Endothelial cell of umbilical vein (primary cell): ENCODE measurements at regions not wholly inside any gene's neighbourhood (a gene's known extent, or its start where the extent isn't known, plus 50 kb on each side); places are given as distances from the start of the nearest gene placed in this dataset.

ENCODE experiments used
- BruUV-seq: library from RNA; stranded (reverse); fragments of 400-500 nt; replicated peaks from 2 replicates; lab custom pipeline; 2021; lab: Mats Ljungman, UMichigan
- CTCF ChIA-PET: fragments of 300-600, 350-600 bp; sonication (Branson Sonifier 250); formaldehyde crosslinking; loops from one replicate; lab custom pipeline; 2021; ENCODE audit warnings: antibody characterized with exemption, inconsistent platforms; lab: Charles Lee
- POLR2A ChIA-PET: fragments of 300-600, 350-600 bp; sonication (Branson Sonifier 250); formaldehyde crosslinking; loops from one replicate; lab custom pipeline; 2021; ENCODE audit warnings: antibody characterized with exemption, inconsistent platforms; lab: Charles Lee
- DNase-seq: peaks from one replicate; pipeline ENCODE4 v3.0.0-alpha.2; 2011; ENCODE audit warnings: low read depth, low spot score
- FAIRE-seq: peaks from 2 replicates; lab custom pipeline; 2011; peaks lifted over from hg19 to GRCh38; lab: Jason Lieb, UNC
- H2AFZ ChIP-seq: 2 replicates; pipeline ENCODE4 v1.6.0; 2012; ENCODE audit warnings: low read depth, low read length, control low read depth, inconsistent platforms
- H3K27ac ChIP-seq: 2 replicates; pipeline ENCODE4 v1.5.1; 2011; ENCODE audit warnings: low read depth, mild to moderate bottlenecking, control low read depth, low read length, moderate library complexity; ENCODE audit not compliant: insufficient read depth
- H3K27me3 ChIP-seq, 2 experiments: 2 replicates each; pipeline versions ENCODE4 v1.6.0 to v1.6.1; 2011; ENCODE audit warnings: low read length in 2 of 2, mixed read lengths in 1 of 2; ENCODE audit not compliant: control insufficient read depth in 2 of 2, insufficient read depth in 2 of 2
- H3K36me3 ChIP-seq, 2 experiments: 2 replicates in 1 of 2; 3 replicates in 1 of 2; pipeline ENCODE4 v1.5.1; 2011; ENCODE audit warnings: low read length in 2 of 2, mild to moderate bottlenecking in 1 of 2, moderate library complexity in 1 of 2; ENCODE audit not compliant: control insufficient read depth in 2 of 2, insufficient read depth in 2 of 2; ENCODE audit errors: extremely low read depth in 1 of 2
- H3K4me1 ChIP-seq: 3 replicates; pipeline ENCODE4 v1.5.1; 2011; ENCODE audit warnings: mild to moderate bottlenecking, low read length; ENCODE audit not compliant: control insufficient read depth, insufficient read depth; ENCODE audit errors: extremely low read depth
- H3K4me2 ChIP-seq: 2 replicates; pipeline ENCODE4 v1.6.1; 2011; ENCODE audit warnings: low read length, control low read depth, mixed read lengths; ENCODE audit not compliant: insufficient read depth
- H3K4me3 ChIP-seq, 3 experiments: fragments of 200-600 bp in 1 of 3; sonication (generic), shearing (Covaris generic) in 1 of 3; replicated peaks in 1 of 3; 2 replicates each; pipeline ENCODE4 v1.5.1; 2011 to 2016; ENCODE audit warnings: control low read depth in 3 of 3, low read length in 3 of 3, mild to moderate bottlenecking in 2 of 3, inconsistent platforms in 1 of 3, low read depth in 1 of 3, moderate library complexity in 1 of 3; ENCODE audit not compliant: insufficient read depth in 1 of 3
- H3K79me2 ChIP-seq: 2 replicates; pipeline ENCODE4 v1.6.0; 2012; ENCODE audit warnings: low read length, inconsistent platforms; ENCODE audit not compliant: control insufficient read depth, insufficient read depth
- H3K9ac ChIP-seq: replicated peaks from 2 replicates; pipeline ENCODE3; 2011; ENCODE audit warnings: low read length, control low read depth; ENCODE audit not compliant: insufficient read depth; ENCODE audit errors: extremely low read depth
- H3K9me1 ChIP-seq: replicated peaks from 3 replicates; pipeline ENCODE4 v1.6.0; 2011; ENCODE audit warnings: mild to moderate bottlenecking, low read length; ENCODE audit not compliant: control insufficient read depth, insufficient read depth; ENCODE audit errors: extremely low read depth
- H3K9me3 ChIP-seq: replicated peaks from 2 replicates; pipeline ENCODE4 v1.5.1; 2012; ENCODE audit warnings: low read length, inconsistent platforms; ENCODE audit not compliant: control insufficient read depth, insufficient read depth
- H4K20me1 ChIP-seq: replicated peaks from 2 replicates; pipeline ENCODE3; 2011; ENCODE audit warnings: mild to moderate bottlenecking, low read length; ENCODE audit not compliant: control insufficient read depth, insufficient read depth; ENCODE audit errors: extremely low read depth
- CTCF ChIP-seq, 2 donors: IDR thresholded peaks; 1 replicate in 1 of 2; 2 replicates in 1 of 2; pipeline ENCODE4 v1.5.1; 2011; ENCODE audit warnings: low read length in 2 of 2, mild to moderate bottlenecking in 2 of 2, moderate library complexity in 2 of 2, control low read depth in 1 of 2, inconsistent platforms in 1 of 2, low read depth in 1 of 2; ENCODE audit not compliant: insufficient read depth in 1 of 2; ENCODE audit errors: extremely low read depth in 1 of 2
- EZH2 ChIP-seq: IDR thresholded peaks from 2 replicates; pipeline ENCODE4 v1.6.1; 2012; ENCODE audit warnings: borderline replicate concordance, low read depth, mild to moderate bottlenecking, moderate library complexity, low read length, inconsistent platforms; ENCODE audit not compliant: severe bottlenecking
- FOS ChIP-seq: IDR thresholded peaks from 2 replicates; pipeline ENCODE4 v1.6.1; 2011; ENCODE audit warnings: mild to moderate bottlenecking, low read length, moderate library complexity, borderline replicate concordance; ENCODE audit not compliant: insufficient read depth
- GATA2 ChIP-seq: IDR thresholded peaks from 2 replicates; pipeline ENCODE4 v1.7.0; 2011; ENCODE audit warnings: low read depth, mild to moderate bottlenecking, moderate library complexity, mixed read lengths, low read length; ENCODE audit not compliant: insufficient read length, insufficient read depth
- JUN ChIP-seq: IDR thresholded peaks from 2 replicates; pipeline ENCODE4 v1.6.1; 2011; ENCODE audit warnings: borderline replicate concordance, low read depth; ENCODE audit not compliant: insufficient read length, insufficient read depth
- MYC ChIP-seq: IDR thresholded peaks from one replicate; pipeline ENCODE4 v1.6.1; 2011; ENCODE audit warnings: mild to moderate bottlenecking, low read depth, low read length
- POLR2A ChIP-seq: IDR thresholded peaks from 2 replicates; pipeline ENCODE4 v1.6.1; 2012; ENCODE audit warnings: low read depth, mild to moderate bottlenecking, control low read depth, low read length
- POLR2AphosphoS5 ChIP-seq: IDR thresholded peaks from 2 replicates; pipeline ENCODE4 v1.6.1; 2012; ENCODE audit warnings: low read depth, mild to moderate bottlenecking, control low read depth, low read length, moderate library complexity; ENCODE audit not compliant: insufficient read depth
- dilution Hi-C: fragments of 300-500 bp; cut with MboI; formaldehyde crosslinking; loops from one replicate; pipeline ENCODE4 v1.15.0; 2019; ENCODE audit warnings: low sequenced_read_pairs; ENCODE audit not compliant: extremely low pct_ligation_motif_present
- intact Hi-C: fragments of 100-400 bp; cut with micrococcal nuclease; formaldehyde crosslinking; loops from one replicate; pipeline ENCODE4 v1.10.0; 2022
- TF ChIP-seq, protein P1 (sequence below): IDR thresholded peaks from 2 replicates; pipeline ENCODE4 v1.6.1; 2011; ENCODE audit not compliant: insufficient read depth, insufficient read length

DNA sequence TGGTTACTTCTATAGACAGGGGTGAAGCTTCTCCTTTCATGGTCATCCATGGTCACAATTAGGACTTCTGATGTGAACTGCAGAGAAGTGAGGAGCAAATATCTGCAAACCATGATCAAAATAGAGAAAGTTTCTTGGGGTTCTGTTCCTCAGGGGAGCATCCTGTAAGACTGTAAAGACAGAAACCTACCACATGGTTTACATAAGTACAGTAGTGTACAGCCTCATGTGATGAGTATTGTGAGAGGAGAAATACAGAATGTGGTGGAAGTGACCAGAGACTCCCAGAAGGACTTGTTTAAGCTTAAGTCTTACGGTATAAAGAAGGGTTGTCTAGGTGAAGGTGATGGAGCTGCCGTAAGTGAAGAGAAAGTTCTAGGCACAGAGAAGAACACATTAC is 484.7 kb downstream of the LRIG3 start:
- TF ChIP-seq, protein P1, sequence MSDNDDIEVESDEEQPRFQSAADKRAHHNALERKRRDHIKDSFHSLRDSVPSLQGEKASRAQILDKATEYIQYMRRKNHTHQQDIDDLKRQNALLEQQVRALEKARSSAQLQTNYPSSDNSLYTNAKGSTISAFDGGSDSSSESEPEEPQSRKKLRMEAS = no peak
- no peak for TF ChIP-seq POLR2A
- TF ChIP-seq MYC = no peak
- no peak for TF ChIP-seq CTCF (IDR thresholded peaks at IDR 0.05; ENCODE audit: extremely low read depth in 1 of 2, insufficient read depth in 1 of 2, low read depth in 1 of 2, low read length in 2 of 2)
- no peak for TF ChIP-seq EZH2
- TF ChIP-seq POLR2AphosphoS5 = no peak
- TF ChIP-seq FOS = no peak
- TF ChIP-seq JUN = no peak
- TF ChIP-seq GATA2 = no peak
- H3K36me3 ChIP-seq = no peaks in the 10 kb centered on the region
- H3K27ac ChIP-seq = no peak overlapping the region
- DNase-seq (no peak), FAIRE-seq (no peak)
- no TSS peak for BruUV-seq
- H3K9ac ChIP-seq = no peak overlapping the region
- H3K79me2 ChIP-seq = no peaks in the 10 kb centered on the region
- ChIA-PET CTCF (interaction anchor here (0.9 to 2.5 kb wide), 3 partner anchors 8 to 18 kb away, joined by 3 to 9 read pairs (median 8); no protein-coding TSS in a partner anchor), POLR2A (no interaction called here)
- H4K20me1 ChIP-seq = no peaks in the 10 kb centered on the region
- peaks cover 3% of the 10 kb centered on the region for H3K4me1 ChIP-seq
- no peaks in the 10 kb centered on the region for H3K9me1 ChIP-seq
- H3K4me2 ChIP-seq = no peak overlapping the region
- dilution Hi-C loops = no loop called here
- intact Hi-C loops = no loop called here
- H2AFZ ChIP-seq = no peak overlapping the region
- H3K27me3 ChIP-seq = no peaks in the 10 kb centered on the region
- no peaks in the 10 kb centered on the region for H3K9me3 ChIP-seq
- H3K4me3 ChIP-seq = no peak overlapping the region
